ENCODE measurements at regions not wholly inside any gene's neighbourhood (a gene's known extent, or its start where the extent isn't known, plus 50 kb on each side); places are given as distances from the start of the nearest gene placed in this dataset.
A peak's percentile ranks its signal among the peaks of the same experiment; 100 is the strongest.

DNA sequence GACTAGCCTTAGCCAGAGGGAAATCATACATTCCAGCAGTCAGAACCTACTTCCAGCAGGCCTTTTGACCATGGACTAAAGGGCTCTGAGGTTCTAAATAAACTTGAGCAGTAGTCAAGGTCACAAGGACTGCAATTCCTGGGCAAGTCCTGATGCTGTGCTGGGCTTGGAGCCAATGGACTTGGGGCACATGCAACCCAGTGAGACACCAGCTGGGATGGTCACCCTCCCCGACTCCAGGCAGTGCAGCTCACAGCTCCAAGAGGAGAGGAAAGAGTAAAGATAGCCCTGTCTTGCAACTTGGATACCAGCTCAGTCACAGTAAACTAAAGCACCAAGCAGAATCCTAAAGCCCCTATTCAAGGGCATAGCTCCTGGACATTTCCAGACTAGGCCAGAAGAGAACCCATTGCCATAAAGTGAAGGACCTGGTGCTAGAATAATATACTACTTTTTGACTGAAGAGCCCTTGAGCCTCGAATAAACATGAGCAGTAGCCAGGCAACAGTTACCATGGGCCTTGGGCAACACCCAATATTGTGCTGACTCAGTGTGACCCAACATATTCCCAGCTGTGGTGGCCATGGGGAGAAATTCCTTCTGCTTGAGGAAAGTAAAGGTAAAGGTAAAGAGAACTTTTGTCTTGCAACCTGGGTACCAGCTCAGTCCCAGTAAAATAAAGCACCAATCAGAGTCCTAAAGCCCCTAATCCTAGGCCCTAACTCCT is 226.2 kb upstream of the CLEC14A start:
- Histone ChIP-seq H3K27me3 (replicated peaks in 1 of 4; ENCODE audit: control insufficient read depth in 3 of 4, extremely low read depth in 1 of 4, insufficient read depth in 3 of 4, low read length in 3 of 4) (no peaks in the 10 kb centered on the region), H3K79me2 (ENCODE audit: control insufficient read depth in 1 of 2, insufficient read depth in 2 of 2, low read length in 2 of 2) (no peaks in the 10 kb centered on the region), H3K79me1 (ENCODE audit: low read depth, low read length) (no peaks in the 10 kb centered on the region), H4K8ac (ENCODE audit: extremely low read depth, insufficient read depth, low read length) (no peak overlapping the region), H3K4me3 (ENCODE audit: extremely low read depth in 1 of 4, insufficient read depth in 2 of 4, low read depth in 3 of 4, low read length in 4 of 4) (no peak overlapping the region), H3K4me1 (replicated peaks in 1 of 4; ENCODE audit: control insufficient read depth in 3 of 4, insufficient read depth in 4 of 4, low read length in 3 of 4) (no peaks in the 10 kb centered on the region), H4K20me1 (replicated peaks in 1 of 2; ENCODE audit: control insufficient read depth in 1 of 2, insufficient read depth in 2 of 2, low read length in 2 of 2) (no peaks in the 10 kb centered on the region), H3K18ac (ENCODE audit: extremely low read depth, low read length) (no peak overlapping the region), H2AFZ (ENCODE audit: low read length) (no peak overlapping the region), H2BK5ac (ENCODE audit: low read depth, low read length) (no peak overlapping the region), H4K91ac (replicated peaks; ENCODE audit: insufficient read length, low read length) (no peak overlapping the region), H3K36me3 (ENCODE audit: control insufficient read depth in 2 of 4, insufficient read depth in 4 of 4, low read length in 3 of 4) (no peaks in the 10 kb centered on the region), H2BK12ac (ENCODE audit: low read depth, low read length) (no peak overlapping the region), H3K14ac (ENCODE audit: insufficient read length) (no peak overlapping the region), H4K5ac (ENCODE audit: insufficient read length, low read depth, low read length) (no peak overlapping the region), H3K23ac (ENCODE audit: insufficient read length) (no peak overlapping the region), H3K56ac (replicated peaks; ENCODE audit: insufficient read length, low read depth, low read length) (no peak overlapping the region), H2BK20ac (ENCODE audit: low read length) (no peak overlapping the region), H3K9me3 (ENCODE audit: insufficient read depth in 2 of 2, low read depth in 1 of 2, low read length in 1 of 2) (peaks cover 6 to 13% of the 10 kb centered on the region in 2 experiments; a peak in 3 of 4 replicates), H2AK5ac (ENCODE audit: low read depth, low read length) (no peak overlapping the region), H2BK15ac (ENCODE audit: low read length) (no peak overlapping the region), H3K23me2 (ENCODE audit: low read depth, low read length) (no peaks in the 10 kb centered on the region), H3K9ac (replicated peaks in 1 of 4; ENCODE audit: extremely low read depth in 1 of 4, low read depth in 3 of 4, low read length in 3 of 4) (no peak overlapping the region), H3K4ac (replicated peaks; ENCODE audit: insufficient read length, low read depth, low read length) (no peak overlapping the region), H3K4me2 (ENCODE audit: insufficient read depth in 1 of 2, low read depth in 2 of 2, low read length in 2 of 2) (no peak overlapping the region), H3K27ac (ENCODE audit: low read depth, low read length) (no peak overlapping the region), H2BK120ac (replicated peaks; ENCODE audit: low read depth, low read length) (no peak overlapping the region)
- ChIA-PET CTCF (ENCODE audit: partially characterized antibody) (interaction anchor here (1.4 to 1.5 kb wide), 2 partner anchors 77 to 233 kb away, joined by 3 to 6 read pairs; no protein-coding TSS in a partner anchor), POLR2A (ENCODE audit: partially characterized antibody) (no interaction called here)
- WGBS, 2 experiments (ENCODE audit: extremely low coverage in 1 of 2, insufficient coverage in 1 of 2, insufficient read length in 1 of 2, insufficient replicate concordance in 2 of 2, low coverage in 1 of 2, low lambda C conversion rate in 2 of 2, missing lambda C conversion rate in 1 of 2) = 89% methylated on average over 2 of the region's 2 CpGs; no CpG with 5 or more reads in 1 of the 2 experiments
- no peak for TF ChIP-seq CTBP2 (IDR thresholded peaks at IDR 0.05; ENCODE audit: borderline replicate concordance, insufficient read depth, insufficient read length, low read length)
- TF ChIP-seq, protein P1, sequence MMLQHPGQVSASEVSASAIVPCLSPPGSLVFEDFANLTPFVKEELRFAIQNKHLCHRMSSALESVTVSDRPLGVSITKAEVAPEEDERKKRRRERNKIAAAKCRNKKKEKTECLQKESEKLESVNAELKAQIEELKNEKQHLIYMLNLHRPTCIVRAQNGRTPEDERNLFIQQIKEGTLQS (IDR thresholded peaks at IDR 0.05; ENCODE audit: insufficient read depth, low read depth, low read length) = no peak
- peak; percentile 74 for TF ChIP-seq MAFK (IDR thresholded peaks at IDR 0.05; ENCODE audit: low read depth, low read length)
- TF ChIP-seq TAF7 (optimal IDR thresholded peaks at IDR 0.05; ENCODE audit: borderline replicate concordance, low read depth, low read length) = no peak
- no peak for TF ChIP-seq TEAD4 (IDR thresholded peaks at IDR 0.05; ENCODE audit: low read depth, low read length)
- no peak for TF ChIP-seq SIRT6 (IDR thresholded peaks at IDR 0.05; ENCODE audit: low read length)
- TF ChIP-seq SAP30 (IDR thresholded peaks at IDR 0.05; ENCODE audit: insufficient read depth, insufficient replicate concordance, low read length) = no peak
- TF ChIP-seq BACH1 (IDR thresholded peaks at IDR 0.05; ENCODE audit: low read length) = peak; percentile 84
- DNase-seq (ENCODE audit: low read depth in 1 of 2, low spot score in 2 of 2) (no peak), FAIRE-seq (no peak)

All from H1 (cell line).